ENCODE measurements at regions not wholly inside any gene's neighbourhood (a gene's known extent, or its start where the extent isn't known, plus 50 kb on each side); places are given as distances from the start of the nearest gene placed in this dataset.

DNA sequence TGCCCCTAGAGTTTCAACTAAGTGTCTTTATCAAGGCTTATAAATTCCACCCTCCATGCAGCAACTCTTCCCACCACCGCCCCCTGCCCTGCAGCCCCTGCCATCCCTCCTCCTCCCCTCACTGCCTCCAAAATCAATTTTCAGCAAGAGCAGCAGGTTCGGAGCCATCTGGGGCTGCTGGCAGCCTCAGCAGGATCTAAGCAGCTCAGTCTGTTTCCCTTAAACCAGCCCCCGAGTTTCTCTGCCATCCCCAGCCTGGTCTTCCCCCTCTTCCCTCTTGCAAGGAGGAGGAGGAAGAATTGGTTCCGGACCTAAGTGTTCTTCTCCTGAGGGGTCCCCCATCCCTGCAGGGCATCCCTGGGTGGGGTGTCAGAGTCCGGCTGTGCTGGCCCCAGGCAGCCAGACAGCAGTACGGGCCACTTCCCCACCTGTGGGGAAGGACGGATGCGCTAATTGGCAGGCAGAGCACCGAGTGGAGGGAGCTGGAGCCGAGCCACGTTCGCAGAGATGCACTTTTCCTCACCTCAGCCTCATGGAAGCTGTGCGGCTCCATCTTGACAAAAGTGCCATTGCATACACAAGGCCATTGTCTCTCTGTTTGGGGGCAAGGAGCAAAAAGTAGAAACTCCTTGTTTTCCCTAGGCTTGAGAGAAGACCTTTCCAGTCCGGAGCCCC is 189.3 kb downstream of the KCNA5 start:
- no peak for DNase-seq

DNA sequence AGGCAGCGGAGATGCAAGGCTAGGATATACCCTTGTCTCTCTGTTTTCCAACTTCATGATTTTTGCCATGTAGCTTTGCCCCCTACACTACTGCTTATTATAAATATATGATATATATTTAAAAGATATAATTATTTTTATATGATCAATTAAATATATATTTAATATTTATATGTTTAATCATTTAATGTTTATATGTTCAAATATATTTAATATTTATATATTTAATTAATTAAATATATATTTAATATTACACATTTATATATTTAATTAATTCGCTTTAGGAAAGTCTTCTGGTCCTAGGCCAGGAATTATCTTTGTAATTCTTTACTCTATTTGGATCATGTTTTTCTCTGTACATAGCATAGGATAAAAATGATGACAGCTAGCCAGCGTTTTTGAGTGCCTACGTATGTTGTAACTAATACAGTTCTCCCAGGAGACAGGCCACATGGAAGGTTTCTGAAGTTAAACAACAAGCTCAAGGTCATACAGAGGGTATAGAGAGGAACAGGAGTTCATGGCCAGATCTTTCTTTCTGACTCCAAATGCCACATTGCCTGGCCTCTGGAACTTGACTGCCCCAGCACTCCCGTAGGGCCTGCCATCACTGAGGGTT is 192.5 kb downstream of the KCNA5 start:
- no peak for DNase-seq

DNA sequence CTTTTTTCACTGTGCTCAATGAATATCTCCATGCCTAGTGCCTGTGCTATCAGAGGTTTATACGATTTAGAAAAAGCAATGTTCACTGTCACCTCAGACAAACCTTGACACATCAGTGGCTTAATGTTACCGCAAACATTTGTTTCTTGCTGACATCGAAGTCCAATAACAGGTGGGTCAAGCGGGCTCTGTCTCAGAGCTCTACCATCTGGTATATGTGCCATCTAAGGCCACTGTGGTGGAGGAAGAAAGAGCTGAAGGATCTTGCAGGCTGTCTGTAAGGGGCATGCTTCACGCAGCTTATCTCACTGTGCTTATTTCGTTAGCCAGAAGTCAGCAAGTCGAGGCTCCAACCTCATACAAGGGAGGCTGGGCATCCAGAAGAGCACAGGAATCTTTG is 189.5 kb upstream of the NTF3 start:
- no peak for DNase-seq

DNA sequence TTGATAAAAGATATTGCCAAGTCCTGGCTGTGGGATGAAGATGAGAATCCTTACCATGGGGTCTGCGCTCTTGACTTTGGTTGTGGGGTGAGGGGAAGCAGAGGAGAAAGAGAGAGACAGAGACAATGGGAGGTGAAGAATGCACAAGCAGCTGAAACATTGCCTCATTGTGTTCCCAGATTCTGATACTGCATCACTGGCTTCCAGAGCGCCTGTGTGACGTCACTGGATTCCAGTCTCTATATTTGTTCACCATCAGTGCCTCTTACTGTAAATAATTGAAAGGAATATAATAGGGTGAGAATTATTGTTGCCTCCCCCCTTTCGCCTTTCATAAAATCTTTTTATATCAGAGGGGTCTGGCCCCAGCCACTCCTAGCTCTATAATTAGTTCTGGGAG is 188.9 kb upstream of the NTF3 start:
- no peak for DNase-seq

DNA sequence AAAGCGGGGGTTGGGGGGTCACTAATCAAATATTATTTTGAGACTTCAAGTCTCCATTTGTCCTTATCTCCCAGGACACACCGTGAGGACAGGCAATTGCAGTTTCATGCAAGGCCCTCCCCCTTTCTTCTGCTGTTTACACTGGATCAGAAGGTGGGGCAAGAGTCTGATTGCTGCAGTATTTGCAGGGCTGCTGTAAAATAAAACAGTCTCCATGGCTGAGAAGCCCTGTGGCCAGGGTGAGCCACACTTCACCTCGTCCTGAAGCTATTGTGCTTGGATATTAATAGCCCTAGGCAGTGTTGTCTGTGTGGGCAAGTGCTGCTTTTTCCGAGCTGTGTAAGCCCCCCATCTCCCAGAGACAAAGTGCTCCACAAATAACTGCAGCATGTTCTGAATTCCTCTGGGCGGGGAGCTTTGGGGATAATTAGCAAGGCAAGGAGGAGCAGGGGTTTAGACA is 187.4 kb upstream of the NTF3 start:
- no peak for DNase-seq

DNA sequence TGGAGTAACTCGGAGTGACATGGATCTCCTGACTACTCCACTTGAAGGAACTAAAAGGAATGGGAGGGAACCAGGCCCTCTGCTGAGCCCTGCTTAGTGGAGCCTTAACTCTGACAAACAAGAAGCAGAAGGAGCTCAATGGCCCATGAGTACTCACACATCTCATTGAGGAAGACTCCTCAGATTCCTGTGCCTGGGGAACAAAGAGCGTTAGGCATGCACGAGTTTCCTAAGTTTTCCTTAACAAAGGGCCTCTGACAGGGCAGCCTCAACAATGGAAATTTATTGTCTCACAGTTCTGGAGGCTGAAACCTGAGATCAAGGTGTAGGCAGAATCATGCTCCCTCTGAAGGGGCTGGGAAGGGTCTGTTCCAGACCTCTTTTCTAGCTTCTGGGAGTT is 185.7 kb upstream of the NTF3 start:
- no peak for DNase-seq

DNA sequence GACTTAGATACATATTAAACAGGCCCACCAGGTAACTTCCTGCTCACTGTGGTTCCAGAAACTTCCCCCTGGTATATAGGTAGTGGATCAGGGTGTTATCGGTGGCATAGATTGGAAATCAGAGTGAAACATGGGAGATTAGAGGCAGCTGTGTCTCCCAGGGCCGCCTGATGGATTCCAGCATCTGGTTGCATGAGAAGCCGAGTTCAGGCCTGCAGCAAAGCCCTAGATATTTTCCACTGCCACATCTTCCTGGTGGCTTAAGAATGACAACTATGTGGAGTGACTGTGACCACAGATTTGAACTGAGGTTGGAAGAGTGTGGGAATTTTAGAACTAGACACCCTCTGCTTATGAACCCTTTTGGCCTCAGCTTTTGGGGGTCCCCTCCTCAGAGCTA is 184.8 kb upstream of the NTF3 start:
- DNase-seq, result no peak

DNA sequence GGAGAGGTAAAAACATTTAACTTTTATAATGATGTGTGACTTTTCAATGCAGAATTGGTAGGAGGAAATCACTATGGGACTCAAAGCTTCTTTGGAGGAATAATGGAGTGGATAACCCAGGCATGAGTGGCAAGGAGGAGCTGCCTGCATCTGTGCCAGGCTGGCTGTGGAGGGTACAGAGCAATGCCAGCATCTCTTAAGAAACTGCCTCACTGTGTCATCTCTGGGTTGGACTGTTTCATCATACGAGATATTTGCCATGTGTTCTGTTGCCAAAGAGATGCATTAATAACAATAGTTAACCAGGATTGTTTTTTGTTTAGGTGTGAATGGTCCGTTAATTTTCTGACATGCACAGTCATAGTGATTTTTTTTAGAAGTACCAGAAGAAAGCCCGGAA is 183.7 kb upstream of the NTF3 start:
- no peak for DNase-seq

DNA sequence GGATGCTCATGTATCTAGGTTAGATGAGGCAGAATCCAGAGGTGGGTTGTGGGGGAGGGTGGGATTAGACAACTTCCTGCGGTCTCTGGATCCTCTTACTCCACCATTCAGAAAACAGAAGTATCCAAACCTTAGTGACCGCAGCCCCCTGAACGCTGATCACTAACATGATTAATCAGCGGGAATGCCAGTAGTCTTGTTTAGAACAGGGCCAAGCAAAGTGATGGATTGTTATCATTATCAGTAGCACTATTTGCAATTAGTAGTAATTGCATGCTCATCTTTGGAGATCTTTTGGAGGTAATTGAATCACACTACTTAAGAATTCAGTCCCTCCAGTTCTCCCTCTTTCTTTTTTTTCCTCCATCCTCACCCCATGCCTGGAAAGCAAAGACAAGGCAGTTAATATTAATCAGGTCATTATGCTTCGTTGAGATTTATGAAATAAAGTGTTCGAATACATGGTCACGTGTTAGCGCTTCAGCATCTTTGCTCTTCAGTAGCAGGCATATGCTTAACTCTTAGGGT is 182.8 kb upstream of the NTF3 start:
- DNase-seq, result no peak

DNA sequence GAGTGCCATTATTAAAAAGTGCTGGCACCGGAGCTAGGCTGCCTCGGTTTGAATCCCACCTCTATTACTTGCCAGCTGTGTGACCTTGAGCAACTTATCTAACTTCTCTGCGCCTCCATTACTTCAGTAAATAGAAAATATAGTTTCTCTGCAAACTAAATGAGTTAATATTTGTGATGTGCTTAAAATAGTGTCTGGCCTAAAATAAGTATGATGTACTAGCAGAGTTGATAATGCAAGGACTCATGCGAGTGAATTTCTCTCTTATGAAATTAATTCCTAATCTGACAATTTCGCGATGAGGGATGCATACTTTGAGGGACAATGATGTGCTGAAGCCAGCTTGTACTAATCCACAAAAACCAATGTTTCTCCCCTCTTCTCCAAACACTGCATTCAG is 180.8 kb upstream of the NTF3 start:
- DNase-seq, result no peak

DNA sequence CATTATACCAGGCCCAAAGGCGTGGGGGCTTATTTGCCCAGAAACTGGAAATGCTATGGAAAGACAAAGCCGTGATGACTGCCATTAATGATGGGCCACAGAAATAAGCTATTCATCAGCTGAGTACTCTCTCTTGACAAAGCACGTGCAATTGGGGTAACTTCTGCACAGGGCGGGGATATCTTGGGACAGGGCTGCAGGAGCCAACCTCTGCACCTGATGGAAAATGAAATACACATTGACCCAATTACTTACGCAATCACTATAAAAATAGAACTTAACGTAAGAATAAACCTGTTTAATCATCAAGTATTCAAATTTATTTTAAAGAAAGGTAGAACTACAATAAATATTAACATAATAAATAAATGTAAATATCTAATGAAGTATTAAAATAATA is 180.1 kb upstream of the NTF3 start:
- no peak for DNase-seq

DNA sequence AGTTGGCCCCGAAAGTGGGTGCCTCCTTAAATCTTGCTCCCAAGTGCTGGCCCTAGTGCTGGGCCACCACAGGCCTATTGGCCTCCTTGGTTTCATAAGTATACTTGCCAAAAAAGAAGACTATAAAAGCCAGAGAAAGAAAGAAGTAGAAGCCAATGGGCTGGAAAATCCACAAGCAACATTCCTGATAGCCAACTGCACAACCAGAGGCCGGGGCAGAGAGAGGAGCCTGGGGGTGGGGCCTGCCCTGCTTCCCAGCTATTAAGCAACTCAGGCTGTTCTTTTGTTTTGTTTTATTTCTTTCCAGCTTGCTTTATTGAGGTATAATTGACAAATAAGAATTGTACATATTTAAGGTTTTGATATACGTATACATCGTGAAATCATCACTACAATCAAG is 177.2 kb upstream of the NTF3 start:
- DNase-seq, result no peak

DNA sequence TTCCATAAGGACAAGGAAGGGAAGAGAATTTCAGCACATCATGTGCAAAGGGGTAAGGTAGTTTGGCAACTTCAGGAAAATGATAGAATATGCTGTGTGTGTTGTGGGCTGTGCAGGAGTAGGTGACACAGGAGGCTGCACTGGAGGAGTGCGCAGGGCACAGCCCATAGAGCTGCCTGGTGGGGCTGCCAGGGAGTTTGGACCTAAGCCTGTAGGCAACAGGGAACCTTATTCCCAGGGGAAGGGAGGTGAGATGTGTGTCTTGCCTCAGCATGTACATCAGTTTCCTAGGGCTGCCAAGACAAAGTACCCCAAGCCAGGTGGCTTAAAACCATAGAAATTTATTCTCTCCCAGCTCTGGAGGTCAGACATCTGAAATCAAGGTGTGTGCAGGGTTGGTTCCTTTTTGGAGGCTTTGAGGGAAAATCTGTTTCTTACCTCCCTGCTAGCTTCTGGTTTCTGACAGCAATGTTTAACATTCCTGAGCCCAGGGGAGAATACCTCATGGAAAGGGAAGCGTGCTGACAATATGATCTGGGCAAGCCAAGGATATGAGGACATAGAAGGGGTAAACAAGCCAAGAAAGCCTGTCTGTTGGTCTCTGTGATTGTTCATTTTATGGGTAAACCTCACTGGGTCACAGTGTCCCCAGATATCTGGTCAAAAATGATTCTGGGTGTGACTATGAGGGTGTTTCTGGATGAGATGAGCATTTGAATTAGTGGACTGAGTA is 174.0 kb upstream of the NTF3 start:
- DNase-seq, result no peak

DNA sequence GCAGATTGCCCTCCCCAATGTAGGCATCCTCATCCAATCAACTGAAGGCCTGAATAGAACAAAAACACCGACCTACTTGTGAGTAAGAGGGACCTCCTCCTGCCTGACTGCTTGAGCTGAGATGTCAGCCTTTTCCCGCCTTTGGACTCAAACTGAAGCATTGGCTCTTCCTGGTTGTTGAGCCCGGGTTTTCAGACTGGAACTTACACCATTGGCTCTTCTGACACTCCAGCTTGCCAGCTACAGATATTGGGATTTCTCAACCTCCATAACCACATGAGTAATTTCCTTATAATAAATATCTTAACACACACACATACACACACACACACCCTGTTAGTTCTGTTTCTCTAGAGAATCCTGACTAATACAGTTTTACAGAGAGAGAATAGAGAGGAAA is 173.4 kb upstream of the NTF3 start:
- no peak for DNase-seq

DNA sequence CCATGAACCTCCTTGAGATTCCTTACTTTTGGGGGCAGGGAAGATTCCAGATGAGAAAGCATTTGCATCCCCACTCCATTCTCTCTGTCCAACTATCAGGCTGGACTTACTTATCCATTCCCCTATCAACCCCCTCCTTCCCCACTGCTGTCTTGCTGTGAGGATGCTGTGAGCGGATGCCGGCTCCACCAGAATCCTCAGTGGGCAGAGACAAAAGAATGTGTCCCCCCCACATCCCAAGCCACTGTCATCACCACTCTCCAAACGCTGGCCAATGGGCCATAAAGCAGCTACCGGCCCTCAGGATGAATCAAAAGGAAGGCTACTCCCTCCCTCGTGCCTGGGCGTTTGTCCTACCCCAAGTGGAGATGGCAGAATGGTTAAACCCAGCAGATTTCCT is 173.0 kb upstream of the NTF3 start:
- no peak for DNase-seq

DNA sequence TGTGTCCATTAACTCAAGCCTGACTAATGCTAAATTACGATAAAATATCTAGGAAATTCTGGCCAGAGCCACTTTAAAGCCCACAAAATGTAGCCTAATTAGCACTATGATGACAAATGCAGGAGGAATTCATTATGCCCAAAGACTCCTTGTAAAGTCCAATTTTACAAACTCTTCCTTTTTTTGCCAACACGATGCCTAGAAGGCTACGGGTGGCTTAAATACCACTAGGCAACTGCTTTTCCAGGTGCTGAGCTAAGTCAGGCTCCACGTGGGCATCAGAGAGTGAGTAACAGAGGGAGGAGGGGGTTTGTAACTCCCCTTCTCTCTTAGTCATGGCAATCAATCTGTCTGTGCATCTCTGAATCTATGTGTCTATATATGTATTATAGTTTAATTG is 172.4 kb upstream of the NTF3 start:
- DNase-seq, result no peak

DNA sequence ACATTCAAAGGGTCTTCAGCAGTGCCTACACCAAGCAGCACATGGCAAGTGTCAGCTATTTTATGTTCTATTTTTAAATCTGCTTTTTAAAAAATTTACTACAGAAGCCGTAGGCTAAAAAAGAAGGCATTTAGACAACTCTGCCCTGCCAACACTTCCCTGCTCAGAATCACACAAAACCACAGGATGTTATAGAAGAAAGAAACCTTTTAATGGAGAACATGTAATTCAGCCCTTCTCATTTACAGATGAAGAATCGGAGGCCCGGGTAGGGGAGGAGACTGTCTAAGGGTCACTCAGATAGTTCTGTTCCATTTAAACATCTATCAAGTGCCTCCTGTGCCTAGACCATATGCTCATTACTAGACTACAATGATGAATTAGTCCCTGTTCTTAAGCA is 171.8 kb upstream of the NTF3 start:
- DNase-seq, result no peak

DNA sequence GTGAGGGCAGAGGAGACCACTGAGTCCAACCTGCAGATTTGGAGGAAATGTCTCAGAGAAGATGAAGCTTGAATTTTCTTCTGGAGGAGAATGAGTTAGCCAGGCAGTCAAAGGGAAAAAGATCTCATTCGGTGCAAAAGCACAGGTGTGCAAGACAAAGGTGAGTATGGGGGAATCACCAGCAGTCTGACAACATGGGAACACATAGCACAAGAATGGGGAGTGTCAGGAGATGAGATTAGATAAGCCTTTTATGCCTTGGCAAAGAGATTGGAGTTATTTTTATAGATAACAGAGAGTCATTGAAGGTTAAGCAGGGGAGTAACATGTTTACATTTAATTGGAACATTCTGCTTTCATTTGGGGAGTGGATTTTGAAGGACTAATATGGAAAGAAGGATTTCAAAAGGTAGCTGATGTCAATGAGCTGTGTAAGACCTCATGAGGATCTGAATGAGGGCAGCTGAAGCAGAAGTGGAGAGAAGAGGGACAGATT is 171.3 kb upstream of the NTF3 start:
- no peak for DNase-seq

DNA sequence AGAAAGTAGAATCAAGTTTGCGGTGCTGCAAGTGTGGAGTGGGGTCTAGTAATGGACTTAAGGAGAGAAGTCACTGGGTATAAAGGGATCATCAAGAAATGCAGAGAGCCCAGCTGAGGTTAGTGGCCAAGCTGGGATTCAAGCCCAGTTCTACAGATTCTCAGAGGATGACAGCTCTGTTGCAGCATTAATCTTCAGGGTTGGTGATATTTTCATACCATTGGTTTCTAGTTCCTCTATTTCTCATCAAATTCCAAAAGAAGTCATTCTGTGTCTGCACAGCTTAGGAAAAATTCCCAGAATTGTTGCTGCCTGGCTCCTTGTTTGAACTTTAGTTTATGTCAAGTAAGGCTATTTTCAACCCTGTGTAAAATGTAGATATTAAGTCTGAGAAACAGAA is 169.5 kb upstream of the NTF3 start:
- no peak for DNase-seq

DNA sequence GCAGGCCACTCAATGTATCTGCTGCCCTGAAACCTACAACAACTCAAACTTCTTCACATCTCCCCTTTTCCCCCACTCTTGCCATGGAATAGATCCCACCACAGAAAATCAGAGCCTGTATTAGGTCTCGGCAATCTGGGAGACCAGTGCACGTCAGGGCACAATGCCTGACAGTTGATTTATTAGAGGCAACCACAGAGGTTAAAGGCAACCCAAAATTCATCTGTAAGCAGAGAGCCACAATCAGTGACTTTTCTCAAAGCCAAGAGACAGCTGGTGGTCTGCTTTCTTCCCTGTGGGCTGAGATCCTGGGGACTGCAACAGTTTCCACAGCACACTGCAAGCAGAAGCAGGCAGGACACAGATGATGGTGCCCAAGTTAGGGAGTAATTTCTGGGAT is 169.0 kb upstream of the NTF3 start:
- no peak for DNase-seq

DNA sequence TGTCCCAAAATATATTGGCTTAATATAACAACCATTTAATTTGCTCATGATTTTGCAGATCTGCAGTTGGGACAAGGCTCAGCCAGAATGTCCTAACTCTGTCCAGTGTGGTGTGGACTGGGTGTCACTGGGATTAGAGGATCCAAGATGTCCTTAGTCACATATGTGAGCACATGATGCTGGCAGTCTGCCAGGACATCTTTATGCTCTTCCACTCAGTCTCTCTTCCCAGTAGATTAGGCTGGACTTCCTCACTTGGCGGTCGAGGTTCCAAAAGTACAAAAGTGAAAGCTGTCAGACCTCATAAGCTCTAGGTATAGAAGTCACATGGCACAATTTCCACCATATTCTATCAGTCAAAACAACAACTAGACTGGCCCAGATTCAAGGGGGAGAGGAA is 167.9 kb upstream of the NTF3 start:
- DNase-seq, result no peak

DNA sequence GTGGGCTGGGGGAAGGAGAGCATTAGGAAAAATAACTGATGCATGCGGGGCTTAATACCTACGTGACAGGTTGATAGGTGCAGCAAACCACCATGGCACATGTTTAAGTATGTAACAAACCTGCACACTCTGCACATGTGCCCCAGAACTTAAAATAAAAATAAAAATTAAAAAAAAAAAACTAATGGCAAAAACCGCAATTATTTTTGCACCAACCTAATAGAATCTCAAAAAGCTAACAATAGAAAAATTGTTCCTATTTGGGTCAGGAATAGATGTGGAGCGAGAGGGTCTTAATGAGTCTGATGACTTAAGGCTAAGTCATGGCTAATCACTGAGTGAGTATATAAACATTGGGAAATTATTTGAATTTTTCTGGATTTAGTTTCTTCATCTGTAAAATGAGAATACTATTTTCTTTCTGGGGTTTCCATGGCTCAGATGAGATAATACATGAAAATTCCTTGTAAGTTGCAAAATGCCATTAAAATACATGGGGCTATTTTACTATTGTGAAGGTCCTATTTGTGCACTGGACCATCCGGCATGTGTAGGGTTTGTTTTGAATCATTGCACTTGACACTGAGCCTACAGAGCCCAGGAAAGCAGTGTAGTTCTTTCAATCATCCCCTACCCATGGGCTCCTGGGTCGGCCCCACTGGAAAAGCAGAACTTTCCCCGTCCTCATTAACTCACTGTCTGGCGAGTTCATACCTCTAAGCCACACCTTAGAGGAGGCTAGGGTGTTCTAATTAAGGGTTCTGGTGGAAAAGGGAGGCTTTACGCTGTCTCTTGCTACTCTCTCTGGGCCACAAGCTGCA is 164.1 kb upstream of the NTF3 start:
- no peak for DNase-seq
